Stimulated activated CD8-positive, alpha-beta memory T cell treated with anti-CD3 and anti-CD28 coated beads, Interleukin-7, amount 100 ng/mL, for 48 hours (primary cell): ENCODE measurements at regions not wholly inside any gene's neighbourhood (a gene's known extent, or its start where the extent isn't known, plus 50 kb on each side); places are given as distances from the start of the nearest gene placed in this dataset.

Experiments
- DNase-seq, 2 donors: peaks; one replicate each; pipeline ENCODE4 v3.0.0-alpha.2; 2020; ENCODE audit warnings: low read depth in 1 of 2; ENCODE audit errors: extremely low read depth in 1 of 2

- DNase-seq, result no peak
Observed at GRCh38 chr14:98731286-98731685, 540.7 kb downstream of the BCL11B start.

DNA sequence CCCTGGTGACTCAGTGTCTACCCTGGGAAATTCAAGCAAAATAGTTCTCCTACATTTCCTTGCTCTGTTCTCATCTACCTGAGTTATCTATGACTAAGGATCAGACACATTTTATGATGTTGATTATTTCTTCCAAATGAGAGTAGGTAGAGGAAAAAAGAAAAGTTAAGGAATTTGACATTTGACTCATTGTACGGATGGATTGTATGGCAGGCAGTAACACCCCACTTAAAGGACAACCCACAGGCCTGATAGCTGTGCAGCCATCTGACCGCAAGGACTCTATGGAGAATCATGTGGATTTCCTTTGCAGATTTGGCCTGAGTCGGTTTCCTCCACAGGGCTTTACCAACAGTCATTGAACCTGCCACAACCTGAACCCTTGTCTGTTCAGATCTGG lies 540.3 kb downstream of the BCL11B start:
- no peak for DNase-seq

- no peak for DNase-seq
Observed at GRCh38 chr14:98733536-98733935, 538.5 kb downstream of the BCL11B start.

- DNase-seq, result no peak
Observed at GRCh38 chr14:98736701-98737338, 535.2 kb downstream of the BCL11B start.

DNA sequence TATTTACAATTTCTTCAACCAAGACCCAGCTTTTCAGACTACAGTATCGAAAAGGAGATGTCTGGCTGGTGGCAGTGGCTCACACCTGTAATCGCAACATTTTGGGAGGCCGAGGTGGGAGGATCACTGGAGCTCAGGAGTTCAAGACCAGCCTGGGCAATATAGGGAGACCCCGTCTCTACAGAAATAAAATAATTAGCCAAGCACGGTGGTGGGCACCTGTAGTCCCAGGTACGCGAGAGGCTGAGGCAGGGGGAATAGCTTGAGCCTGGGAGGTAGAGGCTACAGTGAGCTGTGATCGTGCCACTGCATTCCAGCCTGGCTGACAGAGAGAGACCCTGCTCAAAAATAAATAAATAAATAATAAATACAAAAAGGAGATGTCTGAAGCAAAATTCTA lies 530.5 kb downstream of the BCL11B start:
- no peak for DNase-seq

DNA sequence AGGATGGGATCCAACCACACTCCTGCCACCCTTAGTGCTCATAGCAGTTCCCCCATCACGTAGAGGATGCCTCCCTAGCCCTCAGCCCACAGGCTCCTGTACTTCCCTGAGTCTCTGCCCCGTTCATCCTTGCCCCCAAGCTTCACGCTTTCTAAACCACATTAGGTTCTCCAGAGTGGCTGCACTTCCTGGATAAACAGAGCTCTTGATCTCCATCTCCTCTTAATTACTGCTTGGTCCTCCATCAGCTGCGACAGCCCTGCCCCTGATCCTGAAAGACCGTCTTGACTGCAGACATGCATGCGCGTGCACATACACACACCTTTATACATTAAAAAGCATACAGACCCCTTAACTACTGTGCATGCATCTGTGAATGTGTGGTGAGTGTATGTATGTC lies 530.0 kb downstream of the BCL11B start:
- no peak for DNase-seq

- DNase-seq, result no peak
Observed at GRCh38 chr14:98743536-98743935, 528.5 kb downstream of the BCL11B start.

GRCh38 chr14:98748966-98749365 lies 523.0 kb downstream of the BCL11B start:
- no peak for DNase-seq

DNA sequence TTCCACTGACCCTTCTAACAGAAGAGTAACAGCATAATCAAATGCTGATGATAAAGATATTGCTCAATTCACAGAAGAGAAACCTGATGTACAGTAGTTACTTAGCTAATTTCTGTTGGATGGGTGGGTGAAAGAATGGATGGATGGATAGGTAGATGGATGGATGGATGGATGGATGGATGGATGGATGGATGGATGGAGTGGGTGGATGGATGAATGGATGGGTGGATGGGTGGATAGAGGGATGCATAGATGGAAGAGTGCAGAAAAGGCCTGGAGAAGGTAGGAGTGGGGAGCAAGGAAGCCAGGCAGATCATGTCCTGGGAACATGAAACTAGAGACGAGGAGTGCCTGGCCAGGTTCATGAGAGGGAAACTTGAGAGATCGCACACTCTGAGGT lies 520.9 kb downstream of the BCL11B start:
- DNase-seq, result no peak

DNA sequence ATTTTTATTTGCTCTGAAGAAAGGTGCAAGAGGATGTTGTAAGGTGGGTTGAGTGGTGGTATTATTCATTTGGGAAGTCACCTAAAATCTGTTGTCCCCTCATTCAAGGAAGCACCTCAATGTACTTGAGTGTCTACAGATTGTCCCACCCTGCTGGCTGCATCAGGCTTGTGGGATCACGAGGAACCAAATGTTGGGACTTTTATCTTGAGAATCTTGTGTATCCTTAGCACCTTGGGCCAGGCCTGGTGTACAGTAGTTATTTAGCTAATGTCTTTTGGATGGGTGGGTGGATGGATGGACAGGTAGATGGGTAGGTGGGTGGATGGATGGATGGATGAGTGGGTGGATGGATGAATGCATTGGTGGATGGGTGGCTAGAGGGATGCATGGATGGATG lies 519.3 kb downstream of the BCL11B start:
- no peak for DNase-seq

DNA sequence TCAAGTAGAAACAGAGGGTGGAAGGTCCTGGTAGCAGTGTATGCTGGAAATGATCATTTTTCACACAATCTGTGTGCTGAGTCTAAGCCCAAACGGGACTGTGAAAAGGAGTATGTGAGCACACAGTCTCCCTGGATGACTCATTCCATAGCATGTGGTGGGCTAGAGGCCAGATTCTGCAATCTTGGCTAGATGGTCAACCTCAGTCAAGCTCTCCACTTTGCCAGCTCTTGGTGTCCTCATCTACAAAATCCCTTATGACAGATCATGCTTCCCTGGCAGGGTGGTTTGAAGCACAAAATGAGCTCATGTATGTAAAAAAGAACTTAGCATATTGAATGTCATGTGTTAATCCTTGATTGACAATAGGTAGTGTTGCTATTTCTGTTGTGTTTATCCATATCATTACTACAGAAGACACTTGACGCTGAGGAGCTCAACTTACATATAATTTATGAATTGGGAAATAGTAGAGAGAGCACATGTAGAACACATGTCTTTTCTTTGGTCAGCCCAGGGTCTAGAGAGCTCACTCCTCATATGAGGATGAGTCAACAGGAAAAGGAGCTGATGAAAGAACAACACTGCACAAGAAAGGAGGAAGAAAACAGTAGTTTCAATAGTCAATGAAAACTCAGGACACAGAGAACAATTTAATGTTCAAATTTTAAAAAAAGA lies 517.5 kb downstream of the BCL11B start:
- DNase-seq, result no peak

- no peak for DNase-seq
Observed at GRCh38 chr14:98756749-98757148, 515.2 kb downstream of the BCL11B start.

DNA sequence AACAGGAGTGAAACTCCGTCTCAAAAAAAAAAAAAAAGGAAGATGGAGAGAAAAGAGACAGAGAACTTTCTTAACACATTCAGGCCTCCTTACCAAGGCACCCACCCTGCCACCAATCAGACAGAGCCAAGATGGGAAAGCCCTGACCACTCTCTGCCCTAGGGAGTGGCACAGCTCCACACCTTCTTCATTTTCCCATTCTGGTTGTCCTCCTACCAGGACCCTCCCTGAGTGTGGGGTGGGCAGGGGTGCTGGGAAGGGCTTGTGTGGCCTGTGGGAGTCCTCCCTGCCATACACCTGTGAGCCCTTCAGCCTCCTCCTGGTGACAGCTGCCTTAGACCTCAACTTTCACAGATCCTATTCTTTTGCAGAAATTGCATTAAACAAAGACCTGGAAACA lies 513.6 kb downstream of the BCL11B start:
- DNase-seq, result no peak

DNA sequence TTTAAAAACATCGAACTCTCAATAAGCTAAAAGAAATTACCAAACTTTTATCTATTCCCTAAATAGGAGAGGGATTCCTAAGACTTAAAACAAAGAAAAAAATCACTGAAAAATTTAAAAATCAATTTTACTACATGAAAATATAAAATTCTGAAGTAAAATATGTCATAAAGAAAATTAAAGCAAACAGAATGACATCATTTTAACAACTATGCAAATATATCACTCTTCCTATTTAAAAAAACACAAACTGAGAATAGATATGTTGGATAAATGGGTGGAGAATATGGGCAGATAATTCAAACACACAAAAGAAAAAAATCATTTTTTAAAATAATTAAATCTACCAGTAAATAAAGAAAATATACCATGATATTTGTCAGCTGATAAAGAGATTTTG lies 510.0 kb downstream of the BCL11B start:
- DNase-seq, result no peak

DNA sequence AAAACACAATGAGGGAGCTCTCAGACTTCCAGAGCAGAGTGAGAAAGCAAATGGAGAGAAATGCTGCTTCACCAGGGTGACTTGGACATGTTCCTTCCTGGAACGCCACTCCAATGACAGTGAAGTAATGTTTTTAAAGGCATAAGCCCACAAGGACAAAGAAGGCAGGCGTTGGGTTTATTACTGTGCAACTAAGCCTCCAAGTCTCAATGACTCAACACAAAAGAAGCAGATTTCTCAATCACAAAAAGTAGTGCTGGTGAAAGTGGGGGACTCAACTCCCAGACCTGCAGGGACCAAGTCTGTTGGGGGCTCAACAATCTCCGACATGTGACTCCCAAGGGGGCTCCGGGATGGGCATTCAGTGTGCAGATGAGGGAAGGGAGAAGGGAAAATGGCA lies 505.2 kb downstream of the BCL11B start:
- no peak for DNase-seq

DNA sequence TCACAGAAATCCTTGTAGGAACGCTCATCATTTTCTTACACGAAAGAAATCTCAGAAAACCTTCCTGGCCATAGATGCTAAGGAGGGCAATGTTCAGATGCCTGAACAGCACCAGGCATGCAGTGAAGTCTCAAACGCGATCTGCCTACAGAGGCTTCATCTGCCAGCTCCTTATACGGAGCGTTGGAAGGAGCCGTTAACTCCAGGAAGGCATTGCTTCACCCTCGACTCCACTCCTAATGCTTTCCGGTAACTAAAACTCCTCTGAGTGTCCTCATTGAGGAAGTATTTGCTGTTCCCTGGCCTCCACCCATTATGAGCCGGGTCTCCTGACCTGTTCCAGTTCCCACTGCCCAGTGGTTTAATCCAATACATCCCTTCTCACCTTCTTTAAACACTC lies 502.7 kb downstream of the BCL11B start:
- no peak for DNase-seq

- no peak for DNase-seq
Observed at GRCh38 chr14:98770151-98770550, 501.8 kb downstream of the BCL11B start.

- DNase-seq, result no peak
Observed at GRCh38 chr14:98773814-98774213, 498.2 kb downstream of the BCL11B start.

DNA sequence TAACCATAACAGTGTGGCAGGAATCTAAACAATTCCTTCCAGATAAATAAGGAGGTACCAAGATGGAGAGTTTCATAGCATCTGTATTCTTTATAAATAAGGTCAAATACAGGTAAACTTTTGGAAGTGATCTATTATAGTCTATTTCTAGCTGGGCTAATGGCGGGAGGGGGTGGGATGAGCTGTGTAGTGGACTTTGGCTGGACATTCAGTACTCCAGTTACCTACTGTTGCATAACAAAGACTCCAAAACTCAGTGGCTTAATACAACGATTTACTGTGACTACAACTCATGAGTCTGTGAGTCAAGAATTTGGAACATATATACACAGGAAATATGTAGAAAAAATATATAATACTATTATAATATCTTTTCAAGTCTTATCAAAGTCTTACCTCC lies 496.1 kb downstream of the BCL11B start:
- no peak for DNase-seq

- DNase-seq, result no peak
Observed at GRCh38 chr14:98782062-98782461, 489.9 kb downstream of the BCL11B start.

- DNase-seq, result no peak
Observed at GRCh38 chr14:98785578-98785977, 486.4 kb downstream of the BCL11B start.

- no peak for DNase-seq
Observed at GRCh38 chr14:98786456-98786855, 485.5 kb downstream of the BCL11B start.

- DNase-seq, result no peak
Observed at GRCh38 chr14:98791661-98792060, 480.3 kb downstream of the BCL11B start.
